GM12891 (cell line): ENCODE measurements at regions not wholly inside any gene's neighbourhood (a gene's known extent, or its start where the extent isn't known, plus 50 kb on each side); places are given as distances from the start of the nearest gene placed in this dataset.

Source experiments
- POLR2A ChIP-seq: IDR thresholded peaks from 2 replicates; pipeline ENCODE4 v1.6.1; 2011; ENCODE audit warnings: low read depth, low read length, control low read depth
- POLR2AphosphoS5 ChIP-seq: IDR thresholded peaks from 2 replicates; pipeline ENCODE4 v1.6.1; 2011; ENCODE audit warnings: low read depth, low read length, control low read depth

DNA sequence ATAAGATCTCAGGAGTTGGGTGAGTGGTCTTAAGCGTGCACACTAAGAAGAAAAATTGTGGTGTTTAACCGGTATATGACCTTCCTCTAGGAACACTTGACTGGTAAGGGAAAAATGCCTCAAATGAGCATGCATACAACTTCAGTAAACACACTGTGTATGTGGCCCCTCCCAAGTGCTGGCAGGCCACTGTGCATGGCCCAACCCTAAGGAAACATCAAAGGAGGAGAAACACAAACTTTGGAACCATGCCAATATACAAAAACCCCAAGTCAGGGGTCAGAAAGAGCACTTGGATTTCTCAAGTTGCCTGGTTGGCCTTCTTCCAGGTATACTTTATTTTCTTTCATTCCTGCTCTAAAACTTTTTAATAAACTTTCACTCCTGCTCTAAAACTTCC lies 308.9 kb upstream of the LRRTM4 start:
- TF ChIP-seq POLR2A = no peak
- TF ChIP-seq POLR2AphosphoS5 = no peak
